GM23338 (cell line): ENCODE measurements at regions not wholly inside any gene's neighbourhood (a gene's known extent, or its start where the extent isn't known, plus 50 kb on each side); places are given as distances from the start of the nearest gene placed in this dataset.

ENCODE experiments used
- ATAC-seq: fragments of 200-7000 bp; cut with Tn5 transposase; 3 replicates; pipeline ENCODE4 v1.9.1; 2020
- DNase-seq: peaks from one replicate; pipeline ENCODE4 v3.0.0-alpha.2; 2015; ENCODE audit warnings: low spot score
- H2AFZ ChIP-seq: fragments of 200-600 bp; sonication (generic); 2 replicates; pipeline ENCODE4 v1.8.0; 2016; ENCODE audit warnings: antibody characterized with exemption, mild to moderate bottlenecking, moderate library complexity
- H3F3A ChIP-seq: fragments of 200-600 bp; sonication (generic); replicated peaks from 2 replicates; pipeline ENCODE4 v1.8.0; 2017; ENCODE audit warnings: antibody characterized with exemption, mixed run types, low read depth
- H3K27ac ChIP-seq: fragments of 200-600 bp; sonication (generic); 2 replicates; pipeline ENCODE4 v1.6.1; 2016; ENCODE audit warnings: low read depth
- H3K27me3 ChIP-seq: fragments of 200-600 bp; sonication (generic); 2 replicates; pipeline ENCODE4 v1.8.0; 2016; ENCODE audit warnings: mild to moderate bottlenecking, mixed run types, moderate library complexity; ENCODE audit not compliant: insufficient read depth
- H3K36me3 ChIP-seq: fragments of 200-600 bp; sonication (generic); 2 replicates; pipeline ENCODE4 v1.8.0; 2016; ENCODE audit warnings: mild to moderate bottlenecking; ENCODE audit not compliant: insufficient read depth
- H3K4me1 ChIP-seq: fragments of 200-600 bp; sonication (generic); 2 replicates; pipeline ENCODE4 v1.8.0; 2016; ENCODE audit warnings: mild to moderate bottlenecking, moderate library complexity; ENCODE audit not compliant: insufficient read depth
- H3K4me2 ChIP-seq: fragments of 200-600 bp; sonication (generic); 2 replicates; pipeline ENCODE4 v1.7.1; 2017; ENCODE audit warnings: mixed run types
- H3K4me3 ChIP-seq: fragments of 200-600 bp; sonication (generic); 2 replicates; pipeline ENCODE4 v1.6.1; 2016; ENCODE audit warnings: mixed run types
- H3K79me2 ChIP-seq: fragments of 200-600 bp; sonication (generic); replicated peaks from 2 replicates; pipeline ENCODE4 v1.8.0; 2017; ENCODE audit warnings: mild to moderate bottlenecking; ENCODE audit not compliant: insufficient read depth
- H3K9me2 ChIP-seq: fragments of 200-600 bp; sonication (generic); 2 replicates; pipeline ENCODE4 v1.8.0; 2017; ENCODE audit not compliant: insufficient read depth
- H4K20me1 ChIP-seq: fragments of 200-600 bp; sonication (generic); replicated peaks from 2 replicates; pipeline ENCODE4 v1.8.0; 2017; ENCODE audit warnings: mild to moderate bottlenecking; ENCODE audit not compliant: insufficient read depth
- H3K27ac Mint-ChIP-seq: 2 replicates; pipeline ENCODE4 v1.8.0; 2020; ENCODE audit warnings: inconsistent platforms, mild to moderate bottlenecking, moderate library complexity, mixed read lengths
- H3K27me3 Mint-ChIP-seq: 3 replicates; pipeline ENCODE4 v1.8.0; 2022; ENCODE audit warnings: low read depth, mild to moderate bottlenecking, moderate library complexity, mixed read lengths, inconsistent platforms; ENCODE audit not compliant: insufficient read depth, poor library complexity
- H3K36me3 Mint-ChIP-seq: 3 replicates; pipeline ENCODE4 v1.8.0; 2021; ENCODE audit warnings: low read depth, mild to moderate bottlenecking, inconsistent platforms, moderate library complexity, mixed read lengths
- H3K4me1 Mint-ChIP-seq: 3 replicates; pipeline ENCODE4 v1.8.0; 2020; ENCODE audit warnings: mild to moderate bottlenecking, inconsistent platforms, mixed read lengths
- H3K4me3 Mint-ChIP-seq: 3 replicates; pipeline ENCODE4 v1.8.0; 2021; ENCODE audit warnings: moderate library complexity, mild to moderate bottlenecking, inconsistent platforms, mixed read lengths
- H3K9me3 Mint-ChIP-seq: 3 replicates; pipeline ENCODE4 v1.8.0; 2020; ENCODE audit warnings: moderate library complexity, mild to moderate bottlenecking, inconsistent platforms, mixed read lengths
- CREB1 ChIP-seq: fragments of 250-450 bp; sonication (Bioruptor Pico); IDR thresholded peaks from 2 replicates; pipeline ENCODE4 v1.5.0; 2020; ENCODE audit warnings: low read depth, mild to moderate bottlenecking, moderate library complexity
- CTCF ChIP-seq, 2 experiments: fragments of 200-600 bp in 1 of 2; sonication (generic) in 1 of 2; conservative IDR thresholded peaks; 2 replicates each; pipeline versions ENCODE4 v1.5.1 to v1.6.1; 2016 to 2017; ENCODE audit warnings: antibody characterized with exemption in 2 of 2, low read depth in 2 of 2, mild to moderate bottlenecking in 2 of 2, moderate library complexity in 1 of 2
- ETS1 ChIP-seq: IDR thresholded peaks from 2 replicates; pipeline ENCODE4 v1.6.1; 2016; ENCODE audit warnings: antibody characterized with exemption
- EZH2 ChIP-seq: fragments of 200-600 bp; sonication (generic); IDR thresholded peaks from one replicate; pipeline ENCODE4 v1.8.0; 2017; ENCODE audit warnings: antibody characterized with exemption, mild to moderate bottlenecking, low read depth; ENCODE audit not compliant: unreplicated experiment
- EZH2phosphoT487 ChIP-seq: fragments of 200-600 bp; sonication (generic); IDR thresholded peaks from one replicate; pipeline ENCODE4 v1.8.1; 2018; ENCODE audit warnings: antibody characterized with exemption; ENCODE audit not compliant: unreplicated experiment
- JUNB ChIP-seq: IDR thresholded peaks from one replicate; pipeline ENCODE4 v1.6.1; 2016; ENCODE audit warnings: antibody characterized with exemption; ENCODE audit not compliant: unreplicated experiment
- NANOG ChIP-seq: IDR thresholded peaks from 2 replicates; pipeline ENCODE4 v1.6.1; 2016; ENCODE audit warnings: antibody characterized with exemption, borderline replicate concordance
- POLR2AphosphoS5 ChIP-seq: IDR thresholded peaks from 2 replicates; pipeline ENCODE4 v1.6.1; 2016; ENCODE audit warnings: antibody characterized with exemption, low read depth
- REST ChIP-seq: IDR thresholded peaks from one replicate; pipeline ENCODE4 v1.6.1; 2018; ENCODE audit warnings: antibody characterized with exemption; ENCODE audit not compliant: unreplicated experiment
- STAT1 ChIP-seq: IDR thresholded peaks from one replicate; pipeline ENCODE4 v1.6.1; 2016; ENCODE audit warnings: antibody characterized with exemption; ENCODE audit not compliant: unreplicated experiment
- ZNF114 ChIP-seq: fragments of 250-450 bp; sonication (Bioruptor Pico); IDR thresholded peaks from 2 replicates; pipeline ENCODE4 v1.5.0; 2020; ENCODE audit warnings: mild to moderate bottlenecking, moderate library complexity
- ZNF331 ChIP-seq: fragments of 250-450 bp; sonication (Bioruptor Pico); IDR thresholded peaks from 2 replicates; pipeline ENCODE4 v1.5.0; 2020; ENCODE audit warnings: low read depth, mild to moderate bottlenecking, moderate library complexity
- ZNF462 ChIP-seq: fragments of 250-450 bp; sonication (Bioruptor Pico); IDR thresholded peaks from 2 replicates; pipeline ENCODE4 v1.5.0; 2020; ENCODE audit warnings: mild to moderate bottlenecking, moderate library complexity

GRCh38 chr9:129481810-129482511 lies 138.9 kb downstream of the C9orf50 start (continued):
- TF ChIP-seq CTCF (conservative IDR thresholded peaks at IDR 0.05; ENCODE audit: low read depth in 2 of 2): peak in 1 of 2 experiments; percentile 58; a peak in 3 of 4 replicates
- TF ChIP-seq ZNF114: no peak

GRCh38 chr9:129481424-129481809 lies 139.5 kb downstream of the C9orf50 start:
- Histone ChIP-seq H3K27ac (no peak overlapping the region), H3K4me1 (peaks cover 13% of the 10 kb centered on the region), H3F3A (0 out of 2 replicates have a peak, but pooled peaks cover 8% of the 10 kb centered on the region), H3K4me3 (peak overlapping the region; percentile 69), H4K20me1 (no peaks in the 10 kb centered on the region; the same call in 1 of the 2 replicates), H3K36me3 (no peaks in the 10 kb centered on the region), H3K9me2 (no peaks in the 10 kb centered on the region), H3K4me2 (peak overlapping the region; percentile 89), H3K27me3 (peaks cover 65% of the 10 kb centered on the region), H3K79me2 (no peaks in the 10 kb centered on the region), H2AFZ (no peak overlapping the region)
- no peaks in the 10 kb centered on the region for H3K9me3 Mint-ChIP-seq
- ATAC-seq (no peak), DNase-seq (no peak)
- no peak overlapping the region for H3K27ac Mint-ChIP-seq
- peaks cover 65% of the 10 kb centered on the region for H3K27me3 Mint-ChIP-seq
- H3K36me3 Mint-ChIP-seq: no peaks in the 10 kb centered on the region
- peak overlapping the region; percentile 55 for H3K4me3 Mint-ChIP-seq
- H3K4me1 Mint-ChIP-seq: peaks cover 25% of the 10 kb centered on the region
- TF ChIP-seq JUNB (no peak), EZH2 (no peak), POLR2AphosphoS5 (no peak), REST (no peak), ZNF331 (CRISPR knock-in tag) (no peak), ETS1 (no peak), STAT1 (no peak), ZNF462 (CRISPR knock-in tag) (no peak), ZNF114 (no peak), EZH2phosphoT487 (no peak), CREB1 (CRISPR knock-in tag) (no peak), NANOG (no peak)
